ENCODE measurements at regions not wholly inside any gene's neighbourhood (a gene's known extent, or its start where the extent isn't known, plus 50 kb on each side); places are given as distances from the start of the nearest gene placed in this dataset.
A peak's percentile ranks its signal among the peaks of the same experiment; 100 is the strongest.

DNA sequence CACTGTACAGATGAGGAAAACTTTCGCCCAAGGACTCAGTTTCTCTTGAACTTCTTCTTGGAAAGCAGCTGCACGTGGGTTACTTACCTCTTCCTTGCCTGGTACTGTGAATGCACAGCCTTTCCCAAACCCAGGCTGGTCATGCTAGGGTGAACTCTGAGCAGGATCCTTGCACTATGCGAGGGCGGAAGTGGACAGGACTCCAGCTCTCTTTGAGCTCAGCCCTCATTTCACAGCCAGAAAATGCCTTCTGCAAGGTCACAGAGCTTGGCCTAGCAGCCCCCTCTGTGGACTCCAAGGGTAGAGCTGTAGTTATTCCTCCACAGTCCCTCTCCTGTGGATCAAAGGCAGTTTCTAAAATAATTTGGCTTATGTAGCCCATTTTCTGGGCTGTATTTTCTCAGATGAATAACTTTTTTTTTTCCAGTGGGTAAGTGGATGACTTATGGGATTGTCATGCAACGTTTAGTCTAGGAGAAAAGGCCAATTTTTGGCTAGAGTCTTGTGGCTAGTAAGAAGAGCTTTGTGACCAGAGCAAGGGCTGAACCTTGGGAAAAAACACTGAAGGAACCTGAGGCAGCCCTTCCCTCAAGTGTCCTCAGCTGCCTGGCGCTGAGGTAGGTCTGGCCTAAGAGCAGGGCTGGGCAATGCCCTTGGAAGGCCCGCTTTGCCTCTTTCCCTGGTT, 172.7 kb downstream of the SCP2D1 start:
- no peaks in the 10 kb centered on the region for H3K27me3 ChIP-seq
- H3K27ac ChIP-seq = peak overlapping the region; percentile 24 to 88
- TF ChIP-seq POLR2AphosphoS5 (IDR thresholded peaks at IDR 0.05) (no peak), CTCF (IDR thresholded peaks at IDR 0.05) (no peak), POLR2A (IDR thresholded peaks at IDR 0.05) (no peak)
- H3K4me1 ChIP-seq = no peaks in the 10 kb centered on the region
- H3K9me3 ChIP-seq = no peaks in the 10 kb centered on the region
- DNase-seq (ENCODE audit: low spot score in 2 of 2) = no peak
- H3K4me3 ChIP-seq = no peak overlapping the region
- intact Hi-C loops (cut with DNase I; ENCODE audit: low total_unique reads) = no loop called here
- no peaks in the 10 kb centered on the region for H3K36me3 ChIP-seq

GRCh38 chr20:18986895-18987580, 173.5 kb downstream of the SCP2D1 start:
- Histone ChIP-seq H3K4me1 (no peaks in the 10 kb centered on the region), H3K4me3 (no peak overlapping the region), H3K9me3 (no peaks in the 10 kb centered on the region), H3K36me3 (no peaks in the 10 kb centered on the region), H3K27ac (peak overlapping the region; percentile 24 to 88), H3K27me3 (no peaks in the 10 kb centered on the region)
- intact Hi-C loops (cut with DNase I; ENCODE audit: low total_unique reads) = no loop called here
- no peak for TF ChIP-seq POLR2A (IDR thresholded peaks at IDR 0.05)
- DNase-seq (ENCODE audit: low spot score in 2 of 2) = no peak

GRCh38 chr20:18987781-18988360, 174.3 kb downstream of the SCP2D1 start:
- Histone ChIP-seq H3K27ac (no peak overlapping the region), H3K4me1 (no peaks in the 10 kb centered on the region), H3K27me3 (no peaks in the 10 kb centered on the region), H3K9me3 (no peaks in the 10 kb centered on the region), H3K4me3 (no peak overlapping the region), H3K36me3 (no peaks in the 10 kb centered on the region)
- no peak for DNase-seq (ENCODE audit: low spot score in 2 of 2)
- TF ChIP-seq POLR2AphosphoS5 (IDR thresholded peaks at IDR 0.05) (no peak), CTCF (IDR thresholded peaks at IDR 0.05) (no peak)
- intact Hi-C loops (cut with DNase I; ENCODE audit: low total_unique reads) = no loop called here

DNA sequence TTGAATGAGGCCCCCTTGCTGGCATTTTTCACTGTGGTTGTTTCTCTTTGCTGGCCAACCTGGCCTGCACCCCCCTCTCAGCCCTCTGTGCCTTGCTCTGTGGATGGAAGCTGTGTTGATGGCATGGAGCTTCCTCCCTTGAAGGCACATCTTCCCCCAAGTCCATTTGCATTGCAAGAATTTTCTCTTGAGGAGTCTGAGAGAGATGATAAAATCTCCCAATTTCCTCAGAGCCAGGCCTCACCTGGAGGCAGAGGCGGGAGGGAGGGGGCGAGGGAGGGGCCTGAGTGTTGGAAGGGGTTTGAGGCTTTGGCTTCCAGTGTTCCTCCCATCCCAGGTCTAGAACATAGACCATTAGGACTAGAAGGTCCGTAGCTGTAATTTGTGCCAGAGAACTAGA, 175.1 kb downstream of the SCP2D1 start:
- intact Hi-C loops (cut with DNase I; ENCODE audit: low total_unique reads) = no loop called here
- TF ChIP-seq POLR2AphosphoS5 (IDR thresholded peaks at IDR 0.05) (no peak), CTCF (IDR thresholded peaks at IDR 0.05) (no peak), POLR2A (IDR thresholded peaks at IDR 0.05) (no peak)
- H3K27ac ChIP-seq = peak overlapping the region; percentile 5 to 82
- H3K36me3 ChIP-seq = no peaks in the 10 kb centered on the region
- H3K9me3 ChIP-seq = no peaks in the 10 kb centered on the region
- no peaks in the 10 kb centered on the region for H3K27me3 ChIP-seq
- no peak for DNase-seq (ENCODE audit: low spot score in 2 of 2)
- no peak overlapping the region for H3K4me3 ChIP-seq
- H3K4me1 ChIP-seq = no peaks in the 10 kb centered on the region

- intact Hi-C loops (cut with DNase I; ENCODE audit: low total_unique reads) = no loop called here
- Histone ChIP-seq H3K4me3 (no peak overlapping the region), H3K36me3 (no peaks in the 10 kb centered on the region), H3K9me3 (no peaks in the 10 kb centered on the region), H3K4me1 (no peaks in the 10 kb centered on the region), H3K27me3 (no peaks in the 10 kb centered on the region), H3K27ac (peak overlapping the region; percentile 58 to 86)
- peak in 1 of 2 donors; percentile 30 for DNase-seq (ENCODE audit: low spot score in 2 of 2)
- TF ChIP-seq POLR2A (IDR thresholded peaks at IDR 0.05) (no peak), POLR2AphosphoS5 (IDR thresholded peaks at IDR 0.05) (peak in 1 of 3 donors; percentile 52)
These were observed 176.3 kb downstream of the SCP2D1 start for GRCh38 chr20:18989736-18990474.

All from breast epithelium (tissue), 4 donors.